GM23338 (cell line): ENCODE measurements at regions not wholly inside any gene's neighbourhood (a gene's known extent, or its start where the extent isn't known, plus 50 kb on each side); places are given as distances from the start of the nearest gene placed in this dataset.

Experiments
- CTCF ChIP-seq, 2 experiments: fragments of 200-600 bp in 1 of 2; sonication (generic) in 1 of 2; conservative IDR thresholded peaks; 2 replicates each; pipeline versions ENCODE4 v1.5.1 to v1.6.1; 2016 to 2017; ENCODE audit warnings: antibody characterized with exemption in 2 of 2, low read depth in 2 of 2, mild to moderate bottlenecking in 2 of 2, moderate library complexity in 1 of 2
- EZH2 ChIP-seq: fragments of 200-600 bp; sonication (generic); IDR thresholded peaks from one replicate; pipeline ENCODE4 v1.8.0; 2017; ENCODE audit warnings: antibody characterized with exemption, mild to moderate bottlenecking, low read depth; ENCODE audit not compliant: unreplicated experiment
- JUNB ChIP-seq: IDR thresholded peaks from one replicate; pipeline ENCODE4 v1.6.1; 2016; ENCODE audit warnings: antibody characterized with exemption; ENCODE audit not compliant: unreplicated experiment
- POLR2AphosphoS5 ChIP-seq: IDR thresholded peaks from 2 replicates; pipeline ENCODE4 v1.6.1; 2016; ENCODE audit warnings: antibody characterized with exemption, low read depth

DNA sequence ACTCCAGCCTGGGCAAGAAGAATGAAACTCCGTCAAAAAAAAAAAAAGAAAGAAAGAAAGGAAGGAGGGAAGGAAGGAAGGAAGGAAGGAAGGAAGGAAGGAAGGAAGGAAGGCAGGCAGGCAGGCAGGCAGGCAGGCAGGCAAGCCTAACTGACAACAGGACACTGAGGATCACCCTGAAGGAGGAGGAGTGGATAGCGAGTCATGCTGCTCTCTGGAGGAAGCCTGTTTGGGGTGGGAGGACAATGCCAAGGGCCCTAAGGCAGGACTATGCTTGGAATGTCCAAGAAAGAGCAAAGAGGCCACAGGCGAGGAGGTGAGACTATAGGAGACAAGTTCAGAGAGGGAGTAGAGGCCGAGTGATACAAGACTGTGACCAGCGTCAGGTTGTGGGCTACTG is 107.0 kb upstream of the PARD3 start:
- TF ChIP-seq JUNB, result no peak
- no peak for TF ChIP-seq CTCF (conservative IDR thresholded peaks at IDR 0.05; ENCODE audit: low read depth in 2 of 2)
- TF ChIP-seq POLR2AphosphoS5, result no peak
- no peak for TF ChIP-seq EZH2
